Peyer's patch (tissue), 4 donors: ENCODE measurements at regions not wholly inside any gene's neighbourhood (a gene's known extent, or its start where the extent isn't known, plus 50 kb on each side); places are given as distances from the start of the nearest gene placed in this dataset.

Experiments used
- POLR2A ChIP-seq, 2 donors: fragments of 450-650 bp; IDR thresholded peaks; one replicate each; pipeline ENCODE4 v1.5.1; 2017; ENCODE audit warnings: antibody characterized with exemption in 2 of 2, mild to moderate bottlenecking in 2 of 2, moderate library complexity in 2 of 2
- TF ChIP-seq, protein P1 (sequence below), 6 experiments: fragments of 450-650 bp in 4 of 6; fragments of 200-600 bp in 2 of 6; sonication (generic) in 1 of 6; IDR thresholded peaks; one replicate each; pipeline ENCODE4 v1.5.1; 2017 to 2019; ENCODE audit warnings: antibody characterized with exemption in 6 of 6, mild to moderate bottlenecking in 3 of 6, moderate library complexity in 1 of 6

DNA sequence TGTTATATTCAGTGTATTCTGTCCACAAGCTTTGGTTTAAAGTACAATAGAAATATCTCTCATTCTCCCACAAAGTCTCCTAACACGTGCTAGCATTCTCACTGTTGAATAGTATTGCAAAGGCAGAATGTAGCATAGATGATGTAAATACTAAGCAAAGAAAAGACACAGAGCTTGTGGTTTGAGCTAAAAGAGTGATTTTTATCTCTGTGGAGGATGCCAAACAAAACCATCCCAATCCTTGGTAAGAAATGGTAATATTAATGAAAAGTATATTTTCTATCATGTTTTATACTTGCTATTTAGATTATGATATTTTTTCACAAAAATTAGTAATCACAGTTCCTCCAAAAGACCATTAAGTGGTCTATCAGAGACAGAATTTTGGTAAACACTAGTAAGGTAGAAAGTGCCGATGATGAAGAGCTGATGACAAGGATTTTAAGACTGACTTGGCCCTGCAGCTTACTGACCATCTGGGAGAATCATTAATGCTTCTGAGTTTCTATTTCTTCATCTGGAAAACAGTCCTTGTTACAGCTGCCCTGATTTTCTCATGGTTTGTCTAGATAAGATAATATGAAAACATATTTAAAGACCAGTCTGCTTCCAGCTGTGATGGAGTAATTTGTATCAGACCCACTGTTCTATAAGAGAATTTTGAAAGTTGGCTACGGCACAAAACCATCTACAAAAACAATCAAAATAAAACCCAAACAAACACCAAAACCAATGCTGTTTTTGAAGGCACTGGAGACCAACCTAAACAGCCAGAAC lies 510.2 kb downstream of the SPATA31D1 start:
- TF ChIP-seq, protein P1, sequence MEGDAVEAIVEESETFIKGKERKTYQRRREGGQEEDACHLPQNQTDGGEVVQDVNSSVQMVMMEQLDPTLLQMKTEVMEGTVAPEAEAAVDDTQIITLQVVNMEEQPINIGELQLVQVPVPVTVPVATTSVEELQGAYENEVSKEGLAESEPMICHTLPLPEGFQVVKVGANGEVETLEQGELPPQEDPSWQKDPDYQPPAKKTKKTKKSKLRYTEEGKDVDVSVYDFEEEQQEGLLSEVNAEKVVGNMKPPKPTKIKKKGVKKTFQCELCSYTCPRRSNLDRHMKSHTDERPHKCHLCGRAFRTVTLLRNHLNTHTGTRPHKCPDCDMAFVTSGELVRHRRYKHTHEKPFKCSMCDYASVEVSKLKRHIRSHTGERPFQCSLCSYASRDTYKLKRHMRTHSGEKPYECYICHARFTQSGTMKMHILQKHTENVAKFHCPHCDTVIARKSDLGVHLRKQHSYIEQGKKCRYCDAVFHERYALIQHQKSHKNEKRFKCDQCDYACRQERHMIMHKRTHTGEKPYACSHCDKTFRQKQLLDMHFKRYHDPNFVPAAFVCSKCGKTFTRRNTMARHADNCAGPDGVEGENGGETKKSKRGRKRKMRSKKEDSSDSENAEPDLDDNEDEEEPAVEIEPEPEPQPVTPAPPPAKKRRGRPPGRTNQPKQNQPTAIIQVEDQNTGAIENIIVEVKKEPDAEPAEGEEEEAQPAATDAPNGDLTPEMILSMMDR (IDR thresholded peaks at IDR 0.05): no peak
- no peak for TF ChIP-seq POLR2A (IDR thresholded peaks at IDR 0.05)
